ENCODE measurements at regions not wholly inside any gene's neighbourhood (a gene's known extent, or its start where the extent isn't known, plus 50 kb on each side); places are given as distances from the start of the nearest gene placed in this dataset.
"Not testable (repeated sequence)": the region's sequence is repeated elsewhere in the genome, so short reads cannot be mapped to it uniquely, and the experiment has no call there.

DNA sequence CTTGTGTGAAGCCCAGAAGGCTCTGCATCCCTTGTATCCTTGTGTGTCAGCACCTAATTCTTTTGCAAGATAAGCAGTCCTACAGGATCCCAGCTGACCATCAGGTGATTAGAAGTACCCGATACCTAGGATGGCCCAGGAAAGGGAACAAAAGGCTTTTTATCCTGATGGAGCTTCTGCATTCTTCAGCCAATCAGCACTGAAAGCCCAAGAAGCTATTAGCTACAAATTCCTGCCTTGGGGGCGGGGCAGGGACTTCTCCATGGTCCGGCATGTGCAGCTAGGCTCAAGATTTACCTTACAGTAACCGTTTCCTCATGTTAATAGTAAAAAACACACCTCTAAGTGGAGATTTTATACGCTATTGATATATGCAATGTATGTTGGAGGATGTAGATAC is 264.6 kb upstream of the THUMPD2 start:
- DNase-seq: no peak

DNA sequence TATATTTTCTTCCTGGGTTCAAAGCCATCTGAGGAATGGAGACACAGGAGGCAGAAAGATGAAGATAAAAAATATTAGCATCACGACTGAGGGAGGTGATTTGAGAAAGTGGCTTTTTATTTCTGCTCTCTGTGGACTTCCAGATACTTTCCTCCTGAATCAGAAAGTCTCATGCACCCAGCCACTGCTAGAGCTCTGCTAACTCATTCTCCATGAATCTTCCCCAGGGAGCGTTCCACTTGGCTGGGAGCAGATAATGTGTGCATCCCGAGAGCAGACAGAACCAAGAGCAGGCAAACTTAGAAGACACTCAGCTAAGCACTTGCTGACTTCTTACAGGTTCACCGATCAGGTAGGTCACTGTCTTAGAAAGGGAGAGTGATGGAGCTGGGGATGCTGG is 264.1 kb upstream of the THUMPD2 start:
- DNase-seq: no peak

- no peak for DNase-seq
Measured at GRCh38 chr2:40041422-40042382, 262.6 kb upstream of the THUMPD2 start.

GRCh38 chr2:40039549-40039948 is 260.5 kb upstream of the THUMPD2 start:
- no peak for DNase-seq

- no peak for DNase-seq
Measured at GRCh38 chr2:40038646-40039045, 259.6 kb upstream of the THUMPD2 start.

GRCh38 chr2:40037303-40037702 is 258.2 kb upstream of the THUMPD2 start:
- no peak for DNase-seq

GRCh38 chr2:40036241-40036640 is 257.2 kb upstream of the THUMPD2 start:
- DNase-seq: no peak

- no peak for DNase-seq
Measured at GRCh38 chr2:40034801-40035200, 255.7 kb upstream of the THUMPD2 start.

DNA sequence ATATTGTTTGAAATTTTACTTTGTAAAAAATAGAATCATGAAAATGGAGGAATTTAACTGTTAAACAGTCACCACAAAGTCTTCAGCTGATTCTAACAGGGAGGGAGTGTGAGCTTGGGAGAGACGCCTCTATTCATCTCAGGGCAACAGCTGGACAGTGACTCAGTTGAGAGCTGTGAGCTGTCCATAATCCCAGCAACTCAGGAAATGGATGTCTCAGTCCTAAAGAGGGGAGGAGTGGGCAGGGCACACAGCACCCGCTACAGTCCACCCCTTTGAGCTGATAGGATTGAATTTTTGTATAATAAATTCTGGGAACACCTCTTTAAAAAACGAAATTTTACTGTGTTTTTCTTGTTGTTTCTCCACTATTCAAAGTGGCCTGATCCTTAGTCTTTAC is 255.1 kb upstream of the THUMPD2 start:
- DNase-seq: no peak

DNA sequence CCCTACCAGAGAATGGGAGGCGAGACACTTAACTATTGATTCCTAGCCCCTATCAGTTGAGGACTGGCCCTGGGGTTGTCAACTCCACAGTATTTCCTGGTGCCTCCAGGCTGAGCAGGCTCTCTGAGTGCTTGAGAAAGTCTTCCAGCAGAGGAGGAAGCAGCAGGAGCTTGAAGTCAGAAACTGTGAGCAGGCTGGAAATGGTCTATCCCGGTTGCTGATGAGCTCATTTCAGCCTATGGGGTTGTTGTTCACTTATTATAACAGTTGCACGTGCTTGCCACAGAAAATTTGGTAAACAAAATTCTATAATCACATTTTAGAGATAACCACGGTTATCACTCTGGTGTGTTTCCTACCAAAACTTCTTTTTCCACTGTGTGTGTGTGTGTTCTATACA is 254.7 kb upstream of the THUMPD2 start:
- no peak for DNase-seq

GRCh38 chr2:40032650-40033319 is 253.7 kb upstream of the THUMPD2 start:
- no peak for DNase-seq

DNA sequence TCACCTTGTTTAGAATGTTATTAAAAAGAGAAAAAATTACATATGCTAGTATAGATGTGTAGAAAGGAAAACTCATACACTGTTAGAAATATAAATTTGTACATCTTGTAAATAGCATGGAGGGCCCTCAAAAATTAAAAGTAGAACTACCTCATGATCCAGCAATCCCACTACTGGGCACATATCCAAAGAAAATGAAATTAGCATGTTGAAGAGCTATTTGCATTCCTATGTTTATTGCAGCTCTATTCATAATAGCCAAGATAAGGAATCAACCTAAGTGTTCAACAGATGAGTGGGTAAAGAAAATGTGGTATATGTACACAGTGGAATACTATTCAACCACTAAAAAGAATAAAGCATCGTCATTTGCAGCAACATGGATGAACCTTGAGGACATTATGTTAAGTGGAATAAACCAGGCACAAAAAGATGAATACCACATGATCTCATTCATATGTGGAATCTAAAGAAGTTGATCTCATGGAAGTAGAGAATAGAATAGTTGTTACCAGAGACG is 251.5 kb upstream of the THUMPD2 start:
- DNase-seq: no peak

DNA sequence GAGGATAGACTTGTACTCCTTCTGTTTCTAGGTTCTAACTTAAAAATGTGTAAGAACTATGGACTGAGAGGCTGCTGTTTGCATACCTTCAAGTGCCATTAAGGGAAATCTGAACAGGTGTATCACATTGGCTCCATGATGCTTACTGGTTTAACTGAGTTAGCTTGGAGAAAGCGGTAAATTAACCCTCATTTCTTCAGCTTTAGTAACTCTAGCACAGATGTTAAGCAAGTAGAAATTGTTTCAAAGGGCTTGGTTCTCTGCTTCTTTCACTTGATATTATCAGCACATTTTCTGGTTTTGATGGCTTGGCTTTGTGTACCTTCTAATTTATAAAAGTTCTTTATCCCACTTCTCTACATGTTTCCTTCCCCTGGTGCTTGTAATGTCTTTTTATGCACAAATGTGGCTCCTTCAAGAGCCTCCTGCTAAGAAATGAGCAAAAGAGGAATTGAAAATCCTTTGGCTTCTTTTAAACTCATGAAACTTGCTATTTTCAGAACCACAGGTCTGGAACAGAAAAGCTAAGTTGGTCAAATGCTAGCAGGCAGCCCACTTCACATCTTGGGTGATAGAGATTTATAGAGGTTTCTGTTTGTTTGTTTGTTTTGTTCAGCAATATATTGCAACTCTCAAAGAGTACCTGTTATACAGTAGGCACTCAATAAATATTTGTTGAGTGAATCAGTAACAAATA is 249.9 kb upstream of the THUMPD2 start:
- no peak for DNase-seq

GRCh38 chr2:40027968-40028367 is 248.9 kb upstream of the THUMPD2 start:
- no peak for DNase-seq

- DNase-seq: not testable (repeated sequence)
Measured at GRCh38 chr2:40025276-40025675, 246.2 kb upstream of the THUMPD2 start.

DNA sequence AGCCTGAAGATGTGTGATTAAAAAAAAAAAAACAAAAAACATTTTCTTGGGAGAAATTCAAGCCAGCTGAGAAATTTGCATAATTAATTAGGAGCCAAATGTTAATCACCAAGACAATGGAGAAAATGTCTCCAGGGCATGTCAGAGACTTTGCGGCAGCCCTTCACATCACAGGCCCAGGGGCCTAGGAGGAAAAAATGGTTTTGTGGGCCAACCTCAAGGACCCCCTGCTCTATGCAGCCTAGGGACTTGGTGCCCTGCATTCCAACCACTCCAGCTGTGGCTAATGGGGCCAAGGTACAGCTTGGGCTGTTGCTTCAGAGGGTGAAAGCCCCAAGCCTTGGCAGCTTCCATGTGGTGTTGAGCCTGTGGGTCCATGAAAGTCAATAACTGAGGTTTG is 241.9 kb upstream of the THUMPD2 start:
- DNase-seq: no peak

GRCh38 chr2:40016151-40016885 is 237.3 kb upstream of the THUMPD2 start:
- DNase-seq: no peak

GRCh38 chr2:40013962-40014361 is 234.9 kb upstream of the THUMPD2 start:
- not testable (repeated sequence) for DNase-seq

- DNase-seq: no peak
Measured at GRCh38 chr2:40004336-40004735, 225.3 kb upstream of the THUMPD2 start.

DNA sequence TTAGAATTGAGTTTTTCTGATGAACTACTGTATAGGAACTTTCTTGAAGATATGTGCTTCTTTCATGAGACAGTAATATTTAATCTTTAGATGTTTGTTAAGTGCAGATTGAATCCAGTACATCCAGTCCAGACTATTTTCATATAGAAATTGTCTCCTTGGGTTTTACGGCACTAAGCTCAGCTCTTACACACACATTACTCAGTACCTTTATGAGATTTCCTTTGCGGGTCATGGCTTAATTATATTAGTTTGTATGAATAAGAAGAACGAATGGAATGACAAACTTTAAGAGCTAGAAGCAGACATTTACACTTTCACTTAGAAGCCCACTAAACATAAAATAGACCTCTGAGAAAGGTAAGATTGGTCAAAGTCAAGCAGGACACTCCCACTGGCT is 223.3 kb upstream of the THUMPD2 start:
- no peak for DNase-seq

DNA sequence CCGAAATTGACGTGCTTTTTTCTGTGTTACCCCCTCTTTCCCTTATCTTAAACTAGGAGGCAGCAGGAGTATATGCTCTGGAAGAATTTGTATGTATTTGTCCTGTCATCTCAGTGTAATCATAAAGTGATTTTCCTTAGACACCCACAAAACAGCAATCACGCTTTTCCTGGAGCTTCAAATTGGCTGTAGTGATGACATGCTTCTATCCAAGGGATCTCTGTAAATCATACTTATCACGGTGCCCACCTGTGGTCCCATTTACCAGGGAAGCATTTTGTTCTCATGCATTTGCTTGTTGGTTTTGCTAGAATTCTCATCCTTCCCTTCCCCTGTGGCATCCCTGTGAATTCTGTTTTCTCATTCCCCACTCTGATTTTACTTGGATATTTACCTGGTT is 220.8 kb upstream of the THUMPD2 start:
- DNase-seq: no peak

DNA sequence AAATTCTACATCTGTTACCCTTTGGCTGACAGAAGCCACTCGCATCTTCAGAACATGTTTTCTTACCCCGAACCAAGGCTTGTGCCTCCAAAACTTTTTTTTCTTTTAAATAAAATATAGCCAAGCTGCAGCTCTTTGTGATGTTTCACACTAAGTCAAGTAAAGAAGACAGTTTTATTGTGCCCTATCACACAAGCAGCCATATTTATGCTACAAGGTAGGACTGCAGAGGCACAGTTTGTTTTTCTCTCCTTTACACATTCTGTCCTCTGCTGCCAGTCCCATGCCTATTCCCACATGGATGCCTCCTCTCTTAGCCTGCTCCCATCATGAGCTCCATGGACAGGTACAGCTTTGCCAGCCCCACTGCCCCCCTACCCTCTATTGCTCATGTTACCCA is 219.6 kb upstream of the THUMPD2 start:
- DNase-seq: no peak

GRCh38 chr2:39996653-39997080 is 217.6 kb upstream of the THUMPD2 start:
- DNase-seq: no peak

Data from NK-92 treated with Interleukin-12 subunit alpha and Interleukin-12 subunit beta, amount 100 ng/mL, for 24 hours (cell line).